Ramos (cell line): ENCODE measurements at regions not wholly inside any gene's neighbourhood (a gene's known extent, or its start where the extent isn't known, plus 50 kb on each side); places are given as distances from the start of the nearest gene placed in this dataset.

Source experiments
- in situ Hi-C: fragments of 300-500 bp; cut with MboI; formaldehyde crosslinking; loops from one replicate; pipeline ENCODE4 v1.14.3; 2022; ENCODE audit warnings: low sequenced_read_pairs; ENCODE audit not compliant: unreplicated experiment

- in situ Hi-C loops = no loop called here
Observed at GRCh38 chr18:8962855-8963635, 139.5 kb upstream of the NDUFV2 start.

GRCh38 chr18:8963876-8964275, 138.6 kb upstream of the NDUFV2 start:
- in situ Hi-C loops = no loop called here

DNA sequence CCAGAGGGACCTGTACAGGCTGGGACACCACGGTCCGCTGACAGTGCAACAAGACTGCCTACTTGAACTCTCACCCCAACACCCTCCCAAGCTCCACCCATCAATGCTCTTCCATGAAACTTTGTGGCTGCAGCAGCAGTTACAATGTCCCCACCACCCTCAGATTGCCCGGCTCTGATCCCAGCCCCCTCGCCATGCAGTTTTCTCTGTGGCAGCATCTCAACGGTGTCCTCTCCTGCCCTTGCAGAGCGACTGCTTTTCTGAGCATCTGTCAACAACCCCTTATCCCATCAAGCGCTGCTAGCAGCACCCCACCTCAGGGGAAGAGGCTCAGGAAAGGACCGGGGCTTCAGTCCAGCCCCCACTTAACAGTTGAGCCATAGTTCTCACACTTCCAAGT, 137.1 kb upstream of the NDUFV2 start:
- in situ Hi-C loops = no loop called here

DNA sequence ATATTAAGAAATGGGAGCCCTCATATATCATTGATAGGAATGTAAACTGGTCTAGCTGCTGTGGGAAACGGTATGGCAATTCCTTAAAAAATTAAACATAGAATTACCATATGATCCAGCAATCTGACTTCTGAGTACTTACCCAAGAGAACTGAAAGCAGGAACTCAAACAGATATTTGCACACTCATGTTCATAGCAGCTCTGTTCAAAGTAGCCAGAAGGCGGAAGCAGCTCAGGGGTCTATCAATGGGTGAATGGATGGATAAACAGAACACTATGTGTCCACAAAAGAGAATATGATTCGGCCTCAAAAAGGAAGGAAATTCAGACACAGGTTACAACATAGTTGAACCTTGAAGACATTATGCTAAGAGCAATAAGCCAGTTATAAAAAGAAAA, 135.7 kb upstream of the NDUFV2 start:
- in situ Hi-C loops = no loop called here

DNA sequence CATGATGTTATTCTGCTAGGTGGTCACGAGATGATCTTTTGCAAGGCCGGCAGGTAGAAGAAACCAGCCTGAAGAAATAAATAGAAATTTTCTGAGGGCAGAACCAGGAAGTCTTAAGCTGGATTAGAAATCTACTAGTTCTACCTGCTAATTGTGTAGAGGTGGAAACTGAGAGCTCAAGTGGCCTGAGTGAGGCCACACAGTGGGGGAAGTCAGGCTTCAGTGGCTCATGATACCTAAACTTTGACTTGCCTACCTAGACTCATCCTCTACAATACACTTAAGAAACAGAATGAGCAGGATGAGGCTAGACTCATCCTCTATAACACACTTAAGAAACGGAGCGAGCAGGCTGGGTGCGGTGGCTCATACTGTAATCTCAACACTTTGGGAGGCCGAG, 134.9 kb upstream of the NDUFV2 start:
- in situ Hi-C loops = no loop called here

- in situ Hi-C loops = no loop called here
Observed at GRCh38 chr18:8969639-8970390, 132.7 kb upstream of the NDUFV2 start.

GRCh38 chr18:8970843-8971242, 131.7 kb upstream of the NDUFV2 start:
- in situ Hi-C loops = no loop called here

DNA sequence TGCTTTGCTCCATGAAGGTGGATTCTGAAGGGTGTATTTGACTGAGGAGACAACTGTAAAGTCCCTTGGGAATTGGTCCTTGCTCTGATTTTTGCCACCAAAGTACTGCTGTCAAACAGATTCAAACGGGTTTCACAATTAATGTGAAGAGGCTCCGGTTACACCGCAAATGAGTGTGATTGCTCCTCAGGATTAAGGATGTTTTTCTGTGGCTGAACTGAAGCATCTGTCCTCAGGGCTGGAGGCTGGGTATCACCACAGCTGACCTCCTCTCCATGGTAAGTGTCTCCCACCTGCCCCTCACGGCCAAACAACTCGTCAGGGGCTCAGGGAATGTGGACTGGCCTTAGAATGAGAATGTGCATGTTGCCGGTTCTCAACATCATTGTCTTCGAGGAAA, 130.4 kb upstream of the NDUFV2 start:
- in situ Hi-C loops = no loop called here

DNA sequence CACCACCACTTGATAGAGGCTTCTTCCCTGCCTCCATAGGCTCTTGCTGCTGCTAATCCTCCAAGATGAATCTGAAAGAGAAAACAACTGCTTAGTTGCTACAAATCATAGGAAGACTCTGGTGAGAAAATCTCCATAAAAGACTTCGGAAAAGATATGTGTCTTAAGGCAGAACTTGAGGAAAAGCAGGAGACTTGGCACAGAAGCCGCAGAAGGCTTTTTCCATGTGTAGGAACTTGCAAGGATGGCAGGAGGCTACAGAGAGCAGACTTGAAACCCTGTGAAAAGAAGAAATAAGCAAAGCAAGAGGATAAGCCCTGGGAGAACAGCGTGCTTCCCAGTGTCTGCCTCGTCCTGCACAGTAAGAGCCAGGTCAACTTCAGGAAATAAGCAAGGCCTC, 128.2 kb upstream of the NDUFV2 start:
- in situ Hi-C loops = no loop called here

DNA sequence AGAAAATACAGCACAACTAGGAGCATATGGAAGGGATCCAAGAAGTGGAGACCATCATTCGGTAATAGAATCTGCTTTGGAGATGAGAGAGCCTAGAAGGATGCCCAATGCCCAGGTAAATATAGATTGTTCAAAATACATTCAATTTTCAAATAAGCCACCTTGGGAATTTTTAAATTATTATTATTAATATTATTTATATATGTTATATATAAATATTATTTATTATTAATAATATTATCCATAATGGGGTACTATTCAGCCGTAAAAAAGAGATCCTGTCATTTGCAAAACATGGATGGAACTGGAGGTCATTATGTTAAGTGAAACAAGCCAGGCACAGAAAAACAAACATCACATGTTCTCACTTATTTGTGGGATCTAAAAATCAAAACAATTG, 127.8 kb upstream of the NDUFV2 start:
- in situ Hi-C loops = loop anchor here (25.0 kb wide), 1 partner anchor 487 kb away; no protein-coding TSS in a partner anchor

DNA sequence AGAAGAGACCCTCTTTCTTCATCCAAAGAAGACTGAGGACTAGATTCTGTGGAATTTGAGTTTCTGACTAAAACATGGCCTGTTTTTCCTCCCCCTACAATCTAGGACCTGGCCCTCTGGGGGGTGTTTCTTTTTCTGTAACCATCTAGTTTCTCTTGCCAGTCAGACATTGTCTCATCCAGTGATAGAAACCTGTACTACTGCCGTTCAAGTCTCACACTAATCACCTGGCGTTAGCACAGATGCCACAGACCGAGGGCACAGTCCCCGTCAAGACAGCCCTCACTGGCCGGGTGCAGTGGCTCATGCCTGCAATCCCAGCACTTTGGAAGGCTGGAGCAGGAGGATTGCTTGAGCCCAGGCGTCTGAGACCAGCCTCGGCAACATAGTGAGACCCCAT, 126.9 kb upstream of the NDUFV2 start:
- in situ Hi-C loops = loop anchor here (25.0 kb wide), 1 partner anchor 488 kb away; no protein-coding TSS in a partner anchor

GRCh38 chr18:8976606-8977005, 125.9 kb upstream of the NDUFV2 start:
- in situ Hi-C loops = loop anchor here (25.0 kb wide), 1 partner anchor 489 kb away; no protein-coding TSS in a partner anchor

DNA sequence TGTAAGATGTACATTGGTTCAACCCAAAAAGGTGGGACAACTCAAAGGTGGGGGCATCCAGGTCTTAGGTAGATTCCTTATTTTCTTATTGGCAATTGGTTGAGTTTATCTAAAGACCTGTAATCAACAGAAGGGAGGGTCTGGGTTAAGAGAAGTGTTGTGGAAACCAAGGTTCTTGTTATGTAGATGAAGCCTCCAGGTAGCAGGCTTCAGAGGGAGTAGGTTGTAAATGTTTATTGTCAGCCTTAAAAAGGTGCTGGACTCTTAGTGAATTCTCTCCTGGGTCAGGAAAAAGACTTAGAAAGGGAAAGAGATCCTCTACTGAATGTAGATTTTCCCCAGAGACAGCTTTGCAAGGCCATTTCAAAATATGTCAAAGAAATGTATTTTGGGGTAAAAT, 125.3 kb upstream of the NDUFV2 start:
- in situ Hi-C loops = loop anchor here (25.0 kb wide), 1 partner anchor 490 kb away; no protein-coding TSS in a partner anchor

GRCh38 chr18:8977701-8978100, 124.8 kb upstream of the NDUFV2 start:
- in situ Hi-C loops = loop anchor here (25.0 kb wide), 1 partner anchor 490 kb away; no protein-coding TSS in a partner anchor

- in situ Hi-C loops = loop anchor here (25.0 kb wide), 1 partner anchor 491 kb away; no protein-coding TSS in a partner anchor
Observed at GRCh38 chr18:8978394-8978793, 124.1 kb upstream of the NDUFV2 start.

GRCh38 chr18:8979258-8979988, 123.1 kb upstream of the NDUFV2 start:
- in situ Hi-C loops = loop anchor here (25.0 kb wide), 1 partner anchor 492 kb away; no protein-coding TSS in a partner anchor

- in situ Hi-C loops = loop anchor here (25.0 kb wide), 1 partner anchor 493 kb away; no protein-coding TSS in a partner anchor
Observed at GRCh38 chr18:8980496-8980895, 122.0 kb upstream of the NDUFV2 start.

GRCh38 chr18:8980918-8981317, 121.6 kb upstream of the NDUFV2 start:
- in situ Hi-C loops = loop anchor here (25.0 kb wide), 1 partner anchor 494 kb away; no protein-coding TSS in a partner anchor

- in situ Hi-C loops = loop anchor here (25.0 kb wide), 1 partner anchor 495 kb away; no protein-coding TSS in a partner anchor
Observed at GRCh38 chr18:8982416-8983183, 119.9 kb upstream of the NDUFV2 start.
